ENCODE measurements at regions not wholly inside any gene's neighbourhood (a gene's known extent, or its start where the extent isn't known, plus 50 kb on each side); places are given as distances from the start of the nearest gene placed in this dataset.

DNA sequence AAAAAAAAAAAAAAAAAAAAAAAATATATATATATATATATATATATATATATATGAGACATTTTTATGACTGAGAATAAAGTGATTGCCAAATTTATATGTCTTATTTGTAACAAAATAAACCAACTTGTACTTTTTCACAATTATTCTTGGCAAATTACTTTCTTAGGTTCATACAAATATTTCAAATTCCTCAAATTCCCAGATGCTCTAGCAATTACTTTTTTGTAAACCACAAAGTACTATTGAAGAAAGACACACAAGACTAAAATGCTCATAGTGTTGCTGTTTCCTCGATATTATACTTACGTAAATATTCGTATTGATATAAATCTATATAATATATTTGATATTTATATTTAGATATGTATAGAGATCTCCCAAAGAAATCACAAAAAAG lies 390.0 kb downstream of the FAT4 start:
- DNase-seq: no peak

DNA sequence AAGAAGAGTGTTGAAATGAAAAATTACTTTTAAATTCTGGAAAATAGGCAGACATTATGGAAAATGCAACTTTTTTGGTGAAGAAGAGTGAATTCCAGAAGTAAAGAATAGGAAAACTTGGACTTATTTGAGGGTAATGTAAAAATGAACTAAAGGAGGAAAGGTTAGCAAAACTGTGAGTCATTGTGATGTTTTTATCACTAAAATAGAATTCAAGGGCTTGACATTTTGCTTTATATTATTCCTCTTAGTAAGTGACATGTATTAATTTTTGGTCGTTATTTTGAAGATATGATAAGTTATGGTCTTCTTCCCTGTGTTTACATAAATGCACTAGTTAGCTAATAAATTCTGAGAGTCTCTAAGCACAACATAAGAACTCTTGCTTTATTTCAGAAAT lies 390.9 kb downstream of the FAT4 start:
- DNase-seq: no peak

DNA sequence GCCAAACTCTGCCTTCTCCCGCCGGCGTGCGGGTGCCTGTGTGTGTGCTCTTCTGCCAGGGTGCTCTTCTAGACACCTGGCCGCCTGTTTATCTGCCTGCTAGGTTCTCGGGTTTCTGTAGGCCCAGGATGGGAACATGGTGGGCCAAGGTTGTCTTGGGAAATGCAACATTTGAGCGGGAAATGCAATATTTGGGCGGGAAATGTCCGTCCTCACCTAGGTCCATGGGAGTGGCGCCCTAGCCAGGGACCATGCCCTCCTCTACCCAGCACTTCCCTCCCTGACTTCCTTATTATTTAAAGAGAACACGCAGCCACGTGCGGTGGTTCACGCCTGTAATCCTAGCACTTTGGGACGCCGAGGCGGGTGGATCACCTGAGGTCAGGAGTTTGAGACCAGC lies 392.6 kb downstream of the FAT4 start:
- no peak for DNase-seq

DNA sequence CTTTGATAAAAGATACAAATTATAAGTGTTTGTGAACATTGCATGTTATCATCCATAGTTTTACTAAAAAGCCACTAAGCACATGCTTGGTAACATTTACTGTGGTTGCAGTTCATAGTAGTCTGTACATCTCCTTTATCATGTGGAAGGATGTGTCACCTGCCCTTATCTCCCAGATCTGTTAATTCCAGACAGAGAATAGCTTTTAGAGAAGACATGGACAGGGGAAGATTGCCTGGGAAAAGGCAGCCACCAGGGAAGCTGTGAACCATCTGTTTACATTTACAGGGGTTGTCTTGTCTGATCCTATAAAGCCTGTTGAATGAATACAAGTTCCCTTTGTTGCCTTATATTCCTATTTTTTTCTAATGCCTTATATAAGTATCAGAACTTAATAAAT lies 396.0 kb downstream of the FAT4 start:
- DNase-seq: no peak

- DNase-seq: no peak
Observed at GRCh38 chr4:125714049-125714448, 399.3 kb downstream of the FAT4 start.

DNA sequence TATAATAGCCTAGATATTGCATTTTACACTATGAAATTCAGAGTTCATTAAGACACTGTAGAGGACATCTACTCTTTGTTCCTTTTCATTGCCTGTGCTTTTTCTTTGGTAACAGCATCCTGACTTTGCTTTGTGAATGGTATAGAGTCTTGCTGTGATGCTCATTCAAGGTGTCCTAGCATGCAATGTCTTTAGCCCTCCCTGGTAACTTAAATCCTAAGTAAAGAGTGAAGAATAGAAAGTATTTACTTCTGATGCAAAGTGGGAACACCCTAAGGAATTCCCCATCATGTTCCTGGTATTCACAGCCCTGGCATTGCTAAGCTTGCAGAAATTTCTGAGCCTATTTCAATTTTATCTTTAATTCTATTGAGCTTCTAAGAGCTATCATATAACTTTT lies 400.1 kb downstream of the FAT4 start:
- no peak for DNase-seq

- DNase-seq: no peak
Observed at GRCh38 chr4:125719987-125720386, 405.2 kb downstream of the FAT4 start.

GRCh38 chr4:125722009-125722408 lies 407.3 kb downstream of the FAT4 start:
- DNase-seq: no peak

DNA sequence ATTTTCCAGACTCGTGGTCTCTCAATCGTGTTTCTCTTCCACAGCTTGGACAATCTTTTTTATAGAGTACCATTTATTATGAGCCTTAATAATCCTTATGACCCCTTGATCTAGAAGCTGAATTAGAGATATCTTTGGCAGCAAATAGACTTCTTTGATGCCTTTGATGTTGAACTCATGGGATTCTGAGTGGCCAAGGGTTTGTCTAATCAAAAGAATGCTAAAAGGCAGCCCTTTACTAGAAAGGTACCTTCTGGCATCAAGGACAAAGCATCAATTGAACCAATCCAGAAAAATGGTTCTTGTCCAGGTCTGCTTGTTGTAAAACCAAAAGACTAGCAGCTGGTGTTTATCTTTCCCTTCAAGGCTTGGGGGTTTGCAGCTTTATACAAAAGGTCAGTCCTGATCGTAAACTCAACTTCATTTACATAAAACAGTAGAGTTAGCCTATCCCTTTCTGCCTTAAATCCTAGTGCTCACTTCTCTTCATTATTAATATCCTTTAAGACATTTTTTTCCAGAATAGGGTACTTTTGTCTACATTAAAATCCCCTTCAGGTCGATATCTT lies 411.3 kb downstream of the FAT4 start:
- DNase-seq: no peak

- DNase-seq: no peak
Observed at GRCh38 chr4:125727931-125728330, 413.2 kb downstream of the FAT4 start.

DNA sequence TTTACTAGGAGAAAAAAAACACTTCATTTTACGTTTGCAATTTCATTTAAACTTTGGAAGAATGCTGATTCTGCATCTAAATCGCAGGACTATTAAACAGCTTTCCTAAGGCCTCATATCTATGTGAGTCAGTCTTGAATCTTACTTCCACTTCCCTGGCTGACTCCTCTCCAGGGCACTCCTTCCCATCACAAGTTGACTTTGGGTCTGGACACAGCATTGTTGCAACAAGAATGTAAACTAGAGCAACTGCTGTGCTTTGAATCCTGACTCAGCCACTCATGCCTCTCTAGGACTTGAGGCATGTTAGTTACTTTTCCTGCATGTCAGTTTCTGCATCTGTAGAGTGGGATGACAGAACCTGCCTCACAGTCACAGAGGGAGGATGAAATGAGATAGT lies 413.8 kb downstream of the FAT4 start:
- DNase-seq: no peak

- DNase-seq: no peak
Observed at GRCh38 chr4:125729171-125729570, 414.4 kb downstream of the FAT4 start.

GRCh38 chr4:125732632-125733031 lies 417.9 kb downstream of the FAT4 start:
- no peak for DNase-seq

DNA sequence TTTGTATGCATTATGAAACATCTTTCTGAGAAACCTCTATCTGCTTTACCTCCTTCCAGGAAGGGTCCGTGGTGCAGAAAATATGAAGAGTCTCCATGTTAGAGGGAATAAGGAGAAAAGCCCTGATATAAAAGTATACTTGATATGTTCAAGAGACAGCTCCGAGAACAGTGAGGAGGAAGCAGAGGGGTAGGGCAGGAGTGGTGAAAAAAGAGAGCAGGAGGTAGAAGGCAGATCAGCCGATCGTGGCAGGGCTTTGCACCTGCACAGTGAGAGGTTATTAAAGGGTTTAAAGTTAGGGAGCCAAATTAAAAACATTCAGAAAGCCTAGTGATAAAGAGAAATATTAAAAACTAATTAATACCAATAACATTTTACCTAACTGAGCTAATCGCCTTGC lies 419.7 kb downstream of the FAT4 start:
- no peak for DNase-seq

DNA sequence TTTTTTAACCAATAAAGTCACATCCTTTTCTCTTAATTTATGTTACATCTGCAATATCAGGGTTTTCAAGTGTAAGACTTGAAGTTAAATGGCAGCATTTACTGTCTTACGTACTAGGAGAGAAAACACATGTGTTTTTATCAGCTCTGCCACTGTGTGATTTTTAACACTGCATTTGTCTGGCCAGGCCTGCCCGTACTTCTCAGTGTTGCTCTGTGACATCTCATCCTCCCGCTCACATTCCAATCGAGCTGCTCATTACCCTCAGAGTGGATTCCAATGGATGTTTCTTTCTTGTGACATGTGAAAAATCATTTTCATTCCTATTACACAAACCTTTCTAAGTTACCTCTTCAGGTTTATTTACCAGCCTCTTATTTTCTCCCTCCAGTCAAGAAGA lies 420.3 kb downstream of the FAT4 start:
- DNase-seq: no peak

- DNase-seq: no peak
Observed at GRCh38 chr4:125736057-125736456, 421.3 kb downstream of the FAT4 start.

GRCh38 chr4:125739760-125740159 lies 425.0 kb downstream of the FAT4 start:
- no peak for DNase-seq

DNA sequence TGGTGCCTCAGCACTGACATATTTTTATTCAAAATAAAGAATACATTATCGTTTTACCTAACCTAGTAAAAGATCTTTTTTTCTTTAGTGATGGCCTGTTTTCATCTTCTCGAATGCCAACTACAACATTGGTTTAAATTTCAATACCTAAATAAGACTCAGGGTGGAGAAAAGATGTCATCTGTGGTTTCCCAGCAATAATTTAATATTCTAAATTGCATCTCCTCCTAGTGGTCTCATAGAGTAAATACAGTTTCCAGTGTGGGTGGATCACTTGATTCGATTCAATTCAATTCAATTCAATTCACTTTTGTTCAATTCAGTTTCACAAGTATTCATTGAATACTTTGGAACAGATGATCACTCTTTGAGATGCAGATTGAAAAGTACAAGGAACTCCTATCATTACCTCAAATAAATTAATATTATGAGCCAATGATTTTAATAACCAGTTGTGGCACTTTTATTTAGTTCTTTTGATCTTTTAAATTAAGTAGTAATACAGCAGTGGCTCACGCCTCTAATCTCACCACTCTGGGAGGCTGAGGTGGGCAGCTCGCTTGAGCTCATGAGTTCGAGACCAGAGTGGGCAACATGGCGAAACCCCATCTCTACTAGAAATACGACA lies 427.2 kb downstream of the FAT4 start:
- peak; percentile 3 to 14 for DNase-seq

GRCh38 chr4:125744891-125745364 lies 430.2 kb downstream of the FAT4 start:
- no peak for DNase-seq

DNA sequence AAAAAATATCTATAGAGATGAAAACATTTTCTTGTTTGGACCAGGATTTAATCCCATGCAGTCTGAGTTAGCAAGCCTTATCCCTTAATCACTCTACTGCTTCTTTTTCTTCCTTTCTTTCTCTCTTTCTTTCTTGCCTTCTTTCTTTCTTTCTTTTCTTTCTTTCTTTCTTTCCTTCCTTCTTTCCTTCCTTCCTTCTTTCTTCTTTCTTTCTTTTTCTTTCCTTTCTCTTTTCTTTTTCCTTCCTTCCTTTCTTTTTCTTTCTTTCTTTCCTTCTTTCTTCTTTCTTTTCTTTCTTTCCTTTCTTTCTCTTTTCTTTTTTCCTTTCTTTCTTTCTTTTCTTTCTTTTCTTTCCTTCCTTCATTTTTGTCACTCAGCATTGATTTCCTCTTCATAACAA lies 434.6 kb downstream of the FAT4 start:
- DNase-seq: no peak

DNA sequence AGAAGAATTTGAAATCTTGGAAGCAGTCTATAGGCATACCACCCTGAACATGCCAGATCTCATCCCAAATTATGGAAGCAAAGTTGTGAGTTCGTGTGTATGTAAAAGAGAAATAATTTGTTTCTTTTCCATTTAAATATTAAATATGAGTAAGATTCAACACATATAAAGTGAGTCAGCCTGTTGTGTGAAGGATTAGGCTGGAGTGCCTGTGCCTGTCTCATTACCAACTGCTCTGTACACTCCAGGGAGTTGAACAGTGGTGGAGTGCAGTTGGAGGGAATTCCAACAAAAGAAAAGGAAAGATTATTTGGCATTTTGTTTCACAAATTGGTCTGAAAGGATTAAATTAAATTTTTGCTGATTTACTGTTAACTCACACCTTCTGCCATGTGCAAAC lies 435.6 kb downstream of the FAT4 start:
- no peak for DNase-seq

GRCh38 chr4:125750828-125751466 lies 436.2 kb downstream of the FAT4 start:
- no peak for DNase-seq

DNA sequence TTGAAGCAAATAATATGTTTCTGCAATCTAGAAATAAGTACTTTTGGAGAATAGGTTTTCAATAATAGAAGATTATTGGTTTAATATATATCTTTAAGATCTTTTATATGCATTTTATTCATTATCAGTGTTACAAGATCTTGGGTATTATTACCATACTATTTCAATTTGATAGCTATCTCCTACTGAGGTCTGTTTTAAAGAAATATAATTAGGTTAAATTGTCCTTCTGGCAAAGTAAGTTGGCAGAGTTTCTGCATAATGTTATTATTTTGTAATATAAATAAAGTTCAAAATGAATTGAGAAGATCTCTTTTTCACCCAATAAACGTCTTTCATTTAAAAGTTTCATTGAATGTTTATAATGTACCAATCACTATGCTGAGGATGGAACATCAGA lies 443.7 kb downstream of the FAT4 start:
- DNase-seq: no peak

DNA sequence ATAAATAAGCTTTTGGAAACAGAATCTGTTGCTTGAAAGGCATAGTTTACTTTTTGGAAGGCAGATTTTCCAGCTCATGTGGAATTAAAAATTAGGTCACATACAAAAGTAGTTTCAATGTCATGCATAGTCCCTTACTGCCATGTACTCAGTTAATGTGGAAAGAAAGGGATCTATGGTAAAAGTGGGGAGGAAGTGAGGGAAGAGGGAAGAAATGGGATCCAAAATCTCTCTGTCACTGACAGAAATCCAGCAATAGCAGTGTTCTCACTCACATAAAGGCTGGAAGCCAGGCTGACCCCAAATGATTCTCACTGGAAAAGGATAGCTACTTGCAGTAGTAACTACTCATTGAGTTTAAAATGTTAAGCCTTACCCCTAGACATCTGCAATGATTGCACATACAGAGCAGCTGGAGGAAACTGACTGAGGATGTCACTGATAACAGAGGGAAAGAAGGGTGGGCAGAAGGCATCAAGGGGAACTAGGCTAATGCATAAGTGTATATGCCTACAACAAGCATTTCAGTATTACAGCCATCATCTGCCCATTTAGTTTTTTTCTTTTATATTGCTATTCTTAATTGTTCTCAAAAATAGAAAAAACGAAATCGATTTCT lies 445.6 kb downstream of the FAT4 start:
- DNase-seq: no peak

Measured in NCI-H2081 (cell line).